ENCODE measurements at regions not wholly inside any gene's neighbourhood (a gene's known extent, or its start where the extent isn't known, plus 50 kb on each side); places are given as distances from the start of the nearest gene placed in this dataset.

- no peak for TF ChIP-seq MEF2D (tag; conservative IDR thresholded peaks at IDR 0.05; ENCODE audit: low read depth)
These were observed 65.3 kb upstream of the SMIM21 start (continued) for GRCh38 chr18:75492852-75493251.

- Histone ChIP-seq H3K36me3 (ENCODE audit: control insufficient read depth, insufficient read depth, low read length) (no peaks in the 10 kb centered on the region), H3K4me3 (no peak overlapping the region), H2AFZ (ENCODE audit: low read depth, low read length) (no peak overlapping the region), H3K4me2 (ENCODE audit: insufficient read depth, low read length) (no peak overlapping the region), H3K79me2 (ENCODE audit: control insufficient read depth, insufficient read depth, low read length) (no peaks in the 10 kb centered on the region), H4K20me1 (replicated peaks; ENCODE audit: control insufficient read depth, insufficient read depth, low read length) (no peaks in the 10 kb centered on the region), H3K27me3 (ENCODE audit: control insufficient read depth in 2 of 2, insufficient read depth in 2 of 2, low read length in 2 of 2) (no peaks in the 10 kb centered on the region), H3K9ac (ENCODE audit: insufficient read depth in 1 of 2, low read depth in 2 of 2, low read length in 2 of 2) (no peak overlapping the region), H3K27ac (ENCODE audit: extremely low read depth, low read depth, low read length) (no peak overlapping the region), H3K4me1 (replicated peaks in 1 of 2; ENCODE audit: control insufficient read depth in 2 of 2, insufficient read depth in 2 of 2, low read length in 2 of 2) (no peaks in the 10 kb centered on the region), H3K9me3 (replicated peaks; ENCODE audit: control insufficient read depth, insufficient read depth, low read depth, low read length) (no peaks in the 10 kb centered on the region), H3K9me1 (ENCODE audit: control insufficient read depth, insufficient read depth, low read length) (no peaks in the 10 kb centered on the region)
- ChIA-PET CTCF (ENCODE audit: low intra/inter-chr PET ratio) (no interaction called here), POLR2A (no interaction called here)
- DNase-seq (ENCODE audit: extremely low read depth in 1 of 4, low spot score in 3 of 4) (no peak), ATAC-seq (no peak), FAIRE-seq (no peak)
- intact Hi-C loops (cut with micrococcal nuclease): no loop called here
- in situ Hi-C loops (cut with MboI): loop anchor here (25.0 kb wide), 1 partner anchor 829 kb away; no protein-coding TSS in a partner anchor
- no TSS peak for BruUV-seq (replicated peaks)
- 0% methylated on average over 5 of the region's 5 CpGs for WGBS (ENCODE audit: insufficient coverage, low coverage, missing lambda C conversion rate)
- TF ChIP-seq E2F8 (IDR thresholded peaks at IDR 0.05; ENCODE audit: low read depth, partially characterized antibody) (no peak), CBFA2T3 (IDR thresholded peaks at IDR 0.05) (no peak), SAFB (IDR thresholded peaks at IDR 0.05; ENCODE audit: borderline replicate concordance, low read depth, low read length) (no peak), ZNF140 (CRISPR knock-in tag; IDR thresholded peaks at IDR 0.05) (no peak), NFE2L1 (tag; IDR thresholded peaks at IDR 0.05; ENCODE audit: borderline replicate concordance, low read depth) (no peak), PHB (CRISPR knock-in tag; IDR thresholded peaks at IDR 0.05) (no peak), MTA1 (IDR thresholded peaks at IDR 0.05; ENCODE audit: borderline replicate concordance) (no peak), SAP30 (IDR thresholded peaks at IDR 0.05; ENCODE audit: borderline replicate concordance, insufficient read depth, low read depth, low read length, poor library complexity, severe bottlenecking) (no peak), CREB5 (CRISPR knock-in tag; IDR thresholded peaks at IDR 0.05) (no peak), ZNF707 (CRISPR knock-in tag; conservative IDR thresholded peaks at IDR 0.05) (no peak), TFAP4 (CRISPR knock-in tag; IDR thresholded peaks at IDR 0.05; ENCODE audit: borderline replicate concordance) (no peak), HNRNPLL (IDR thresholded peaks at IDR 0.05; ENCODE audit: low read depth, low read length, poor library complexity, severe bottlenecking) (no peak), MITF (IDR thresholded peaks at IDR 0.05) (no peak), SAFB2 (IDR thresholded peaks at IDR 0.05; ENCODE audit: borderline replicate concordance, low read depth, low read length, severe bottlenecking) (no peak)
These were observed 63.9 kb upstream of the SMIM21 start for GRCh38 chr18:75491361-75491760.

All from K562 (cell line).